GM18526 (cell line): ENCODE measurements at regions not wholly inside any gene's neighbourhood (a gene's known extent, or its start where the extent isn't known, plus 50 kb on each side); places are given as distances from the start of the nearest gene placed in this dataset.

Experiments used
- POLR2A ChIP-seq: IDR thresholded peaks from 3 replicates; pipeline ENCODE4 v1.6.1; 2011; ENCODE audit not compliant: insufficient read length; ENCODE audit errors: extremely low read depth

DNA sequence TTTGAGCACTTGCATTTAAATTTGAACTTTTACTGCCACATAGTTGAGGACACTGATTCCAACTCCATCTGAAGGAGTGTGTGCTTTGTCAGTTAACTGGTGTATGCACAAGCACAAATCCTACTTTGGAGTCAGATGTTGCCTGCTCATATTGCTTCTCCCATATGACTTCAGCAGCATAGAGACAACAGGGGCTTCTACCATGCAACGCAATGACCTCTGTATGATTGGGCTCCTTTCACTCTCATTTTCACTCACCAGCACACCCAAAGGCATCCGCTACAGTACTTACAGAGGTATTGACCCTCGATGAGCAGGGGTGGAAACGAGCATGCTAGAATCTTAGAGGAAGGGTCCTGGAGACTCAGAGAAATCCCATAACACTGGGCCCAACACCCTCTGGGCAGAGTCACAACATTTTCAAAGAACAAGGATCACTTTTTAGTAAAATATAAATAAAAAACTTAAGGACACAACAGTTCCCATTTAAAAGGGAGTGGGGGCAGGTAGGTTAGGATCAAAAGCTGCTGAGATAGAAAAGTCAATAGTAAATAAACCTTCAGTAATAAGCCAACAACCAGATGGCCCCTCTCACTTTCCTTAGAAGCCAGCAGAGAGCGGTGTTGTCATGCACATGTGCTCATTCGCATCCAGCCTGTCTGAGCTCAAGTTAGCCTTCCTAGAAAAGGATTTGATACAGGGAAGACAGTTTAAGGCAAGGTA lies 203.8 kb downstream of the SNCAIP start:
- no peak for TF ChIP-seq POLR2A

DNA sequence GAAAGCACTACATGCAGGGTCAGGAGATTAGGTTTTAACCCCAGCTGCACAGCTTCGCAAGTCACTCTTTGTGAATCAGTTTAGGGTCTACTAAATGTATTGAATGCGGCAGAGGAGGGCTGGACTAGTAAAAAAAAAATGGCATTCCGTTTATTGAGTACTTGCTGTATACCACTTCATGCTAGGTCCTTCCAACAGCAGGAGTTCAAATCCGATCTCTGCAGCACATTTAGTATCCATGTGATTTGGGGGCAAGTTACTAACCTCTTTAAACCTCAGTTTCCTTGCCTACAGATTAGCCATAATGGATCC lies 204.4 kb downstream of the SNCAIP start:
- TF ChIP-seq POLR2A = no peak

DNA sequence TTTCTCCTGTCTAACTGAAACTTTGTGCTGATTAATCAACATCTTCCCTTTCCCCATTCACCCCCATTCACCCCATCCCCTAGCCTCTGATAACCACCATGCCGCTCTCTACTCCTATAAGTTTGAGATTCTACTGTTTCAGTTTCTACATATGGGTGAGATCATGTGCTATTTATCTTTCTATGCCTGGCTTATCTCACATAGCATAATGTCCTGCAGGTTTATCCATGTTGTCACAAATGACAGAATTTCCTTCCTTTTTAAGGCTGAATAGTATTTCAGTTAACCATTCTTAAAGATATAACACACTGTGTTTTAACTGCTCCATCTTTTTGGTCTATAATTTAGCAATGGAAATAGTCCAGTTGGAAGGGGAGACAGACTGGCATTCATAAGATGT lies 205.1 kb downstream of the SNCAIP start:
- no peak for TF ChIP-seq POLR2A

DNA sequence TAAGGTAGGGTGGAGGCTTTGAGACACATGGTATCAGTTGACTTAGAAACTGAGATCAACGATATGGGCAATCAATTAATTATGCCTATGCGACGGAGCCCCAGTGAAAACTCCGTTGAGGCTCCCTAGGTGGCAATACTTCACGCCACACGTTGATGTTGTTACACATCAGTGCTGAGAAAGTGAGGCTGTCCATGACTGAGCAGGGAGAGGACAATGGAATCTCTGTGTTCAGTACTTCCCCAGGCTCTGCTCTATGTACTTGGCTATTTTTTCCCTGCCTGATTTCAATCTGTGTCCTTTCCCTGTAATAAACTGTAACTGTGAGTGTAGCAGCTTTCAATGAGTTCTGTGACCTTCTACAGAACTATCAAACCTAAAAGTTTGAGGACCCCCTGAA lies 211.7 kb downstream of the SNCAIP start:
- no peak for TF ChIP-seq POLR2A

DNA sequence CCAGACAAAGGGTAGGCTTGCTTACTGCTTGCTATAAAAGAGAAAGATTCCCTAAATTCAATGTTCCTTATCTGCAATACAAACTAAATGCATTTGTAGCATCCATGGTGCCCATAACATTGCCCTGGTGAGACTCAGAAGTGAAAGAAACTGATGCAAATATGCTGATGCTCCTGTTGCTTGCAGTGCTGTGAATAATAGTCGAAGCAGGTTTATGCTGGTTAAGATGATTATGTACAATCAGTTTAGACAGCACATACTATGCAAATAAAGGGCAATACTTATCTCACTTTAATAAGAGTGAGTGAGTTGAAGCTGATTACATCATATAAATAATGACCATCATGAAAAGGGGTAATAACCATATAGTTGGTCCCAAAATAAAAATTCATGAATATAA lies 215.5 kb downstream of the SNCAIP start:
- TF ChIP-seq POLR2A = no peak

DNA sequence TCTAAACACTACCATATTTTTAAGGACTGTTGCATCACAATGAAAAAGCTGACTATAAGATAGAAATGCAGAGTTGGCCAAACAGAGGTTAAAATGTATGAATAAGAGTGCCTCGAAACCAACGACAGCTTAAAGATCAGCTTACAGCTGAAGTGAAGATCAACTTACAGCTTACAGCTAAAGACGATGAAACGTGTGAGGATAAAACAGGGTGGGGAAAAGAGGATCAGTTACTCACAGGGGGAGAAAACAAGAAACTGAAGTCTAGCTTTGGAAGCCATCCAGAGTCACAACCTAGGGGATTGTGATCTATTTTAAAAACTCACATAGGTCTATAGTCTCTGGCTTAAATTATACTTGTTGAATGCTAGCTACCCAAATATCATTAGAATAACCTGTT lies 220.0 kb downstream of the SNCAIP start:
- TF ChIP-seq POLR2A = no peak

DNA sequence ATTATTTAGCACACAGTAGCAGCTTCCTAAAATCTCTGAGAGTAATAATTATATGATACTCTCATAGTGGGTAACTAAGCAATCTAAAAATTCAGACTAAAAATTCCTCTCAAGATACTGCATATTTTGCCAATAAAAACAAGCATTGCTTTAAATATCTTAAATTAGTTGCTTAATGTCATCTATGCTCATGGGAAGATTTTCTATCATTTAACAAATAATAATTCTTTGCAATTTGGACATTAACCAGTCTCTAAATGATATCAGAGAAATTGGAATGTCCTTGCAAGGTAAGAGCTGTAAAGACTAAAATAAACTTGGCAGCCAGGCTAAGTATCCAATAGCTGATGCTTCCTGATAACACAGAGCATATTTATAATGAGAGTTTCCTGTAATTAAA lies 221.8 kb downstream of the SNCAIP start:
- TF ChIP-seq POLR2A = no peak

DNA sequence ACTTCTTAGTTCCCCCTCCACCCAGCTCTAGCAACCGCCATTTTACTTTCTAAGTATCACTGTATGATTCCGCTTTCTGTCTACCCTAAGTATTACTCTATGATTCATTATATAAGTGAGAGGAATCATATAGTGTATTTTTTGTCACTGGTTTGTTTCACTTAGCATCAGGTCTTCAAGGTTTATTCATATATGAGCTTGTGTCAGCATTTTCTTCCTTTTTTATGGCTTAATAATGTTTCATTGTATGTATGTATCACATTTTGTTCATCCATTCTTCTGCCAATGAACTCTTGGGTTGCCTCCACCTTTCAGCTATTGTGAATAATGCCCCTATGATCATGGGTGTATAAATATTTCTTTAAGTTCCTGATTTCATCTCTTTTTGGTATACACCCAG lies 222.8 kb downstream of the SNCAIP start:
- TF ChIP-seq POLR2A = no peak

DNA sequence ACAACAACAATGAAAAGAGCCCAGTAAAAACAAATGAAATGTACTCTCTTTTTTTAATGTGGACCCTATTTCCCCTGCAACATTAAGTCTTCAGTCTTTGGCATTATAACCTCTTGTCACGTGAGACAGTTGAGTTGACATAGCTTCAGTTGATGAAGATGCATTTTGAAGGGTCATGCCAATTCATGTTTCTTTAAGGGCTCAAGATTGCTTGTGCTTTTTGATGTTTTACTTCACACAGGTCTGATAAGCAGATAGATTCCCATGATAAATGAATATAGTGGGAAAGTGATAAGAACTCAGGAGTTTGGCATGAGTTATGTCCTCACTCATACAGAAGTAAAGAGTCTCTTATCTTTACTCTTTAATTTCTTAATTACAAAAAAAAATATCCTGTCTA lies 229.4 kb downstream of the SNCAIP start:
- TF ChIP-seq POLR2A = no peak

DNA sequence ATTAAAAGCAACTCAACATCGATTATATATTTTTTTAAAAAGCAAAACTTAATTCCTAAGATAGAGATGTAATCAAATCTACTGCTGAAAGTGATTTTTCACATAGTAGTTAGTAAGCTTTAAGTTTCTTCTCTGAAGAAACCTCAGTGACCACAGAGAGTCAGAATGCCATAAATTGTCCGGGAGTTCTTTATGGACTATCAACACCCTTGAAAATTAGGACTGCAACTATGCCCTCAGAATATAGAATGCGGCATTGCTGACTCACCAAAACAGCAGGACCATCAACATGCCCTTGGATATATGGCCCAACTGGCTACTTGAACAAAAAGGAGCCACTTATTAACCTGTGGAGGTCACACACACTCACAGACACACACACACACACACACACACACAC lies 228.9 kb upstream of the SNX2 start:
- no peak for TF ChIP-seq POLR2A

DNA sequence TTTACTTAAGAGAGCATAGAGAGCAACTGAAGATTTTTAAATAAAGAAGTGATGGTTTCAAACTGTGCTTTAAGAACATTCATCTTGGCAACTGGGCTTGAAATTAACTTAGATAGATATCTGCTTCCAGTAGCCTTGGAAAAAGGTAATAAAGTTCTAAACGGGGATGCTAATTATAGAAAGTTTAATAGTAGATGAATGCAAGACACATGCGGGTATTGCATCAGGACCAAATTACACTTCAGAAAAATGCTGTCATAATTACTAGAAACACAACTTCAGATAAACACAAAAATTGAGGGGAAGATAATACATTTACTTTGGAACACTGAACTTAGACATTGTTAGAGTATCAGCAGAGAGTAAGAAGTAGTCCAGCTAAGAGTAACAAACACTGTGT lies 227.7 kb upstream of the SNX2 start:
- no peak for TF ChIP-seq POLR2A

DNA sequence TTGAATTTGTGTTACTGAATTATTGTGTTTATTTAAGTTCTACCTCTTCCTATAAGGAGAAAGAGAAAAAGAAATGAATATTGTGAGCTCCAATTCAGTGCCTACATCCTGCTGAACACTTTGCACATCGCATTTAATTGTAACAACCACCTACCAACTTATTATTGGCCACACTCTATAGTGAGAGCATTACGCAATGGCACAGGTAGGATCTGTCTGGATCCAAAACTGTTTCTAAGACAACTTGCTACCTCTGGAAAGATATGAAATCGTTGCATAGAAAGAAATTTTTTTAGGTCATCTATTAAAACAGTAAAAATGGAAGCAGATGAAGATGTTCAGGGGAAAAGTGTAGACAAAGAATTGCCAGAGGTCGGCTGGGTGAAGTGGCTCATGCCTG lies 227.2 kb upstream of the SNX2 start:
- no peak for TF ChIP-seq POLR2A

DNA sequence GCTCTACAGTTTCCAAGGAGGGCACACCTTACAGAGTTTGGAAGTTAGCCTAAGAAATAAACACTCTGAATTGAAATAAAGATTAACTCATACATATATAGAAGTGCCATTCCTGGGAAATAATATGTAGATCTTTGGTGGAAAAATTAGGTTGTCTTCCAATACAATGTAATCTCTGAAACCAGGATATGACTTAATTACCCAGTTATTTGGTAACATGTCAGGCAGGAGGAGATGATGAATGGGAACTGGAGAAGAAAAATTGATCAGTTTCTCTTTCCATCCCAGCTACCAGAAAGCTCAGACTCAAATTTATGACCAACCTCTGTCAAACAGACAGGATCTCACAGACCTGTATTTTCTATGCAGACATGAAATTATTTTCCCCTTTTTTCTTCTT lies 215.2 kb upstream of the SNX2 start:
- TF ChIP-seq POLR2A = no peak

DNA sequence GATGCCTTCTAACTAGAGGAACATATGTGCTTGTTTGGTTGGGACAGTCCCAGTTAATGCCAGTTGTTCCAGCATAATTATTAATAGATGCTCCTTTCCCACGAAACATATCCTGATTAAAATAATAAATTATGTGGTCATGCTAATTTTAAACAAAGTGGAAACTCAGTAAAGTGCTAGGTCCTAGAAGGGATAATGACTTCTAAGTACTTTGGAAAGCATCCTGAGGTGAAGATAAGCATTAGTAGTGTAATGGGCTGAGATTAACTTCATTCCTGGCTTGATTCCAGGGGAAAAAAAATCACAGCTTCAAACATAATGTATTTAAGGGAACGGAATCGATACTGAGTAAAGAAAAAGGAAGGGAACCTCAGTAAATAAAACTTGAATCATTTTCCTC lies 213.7 kb upstream of the SNX2 start:
- TF ChIP-seq POLR2A = no peak

DNA sequence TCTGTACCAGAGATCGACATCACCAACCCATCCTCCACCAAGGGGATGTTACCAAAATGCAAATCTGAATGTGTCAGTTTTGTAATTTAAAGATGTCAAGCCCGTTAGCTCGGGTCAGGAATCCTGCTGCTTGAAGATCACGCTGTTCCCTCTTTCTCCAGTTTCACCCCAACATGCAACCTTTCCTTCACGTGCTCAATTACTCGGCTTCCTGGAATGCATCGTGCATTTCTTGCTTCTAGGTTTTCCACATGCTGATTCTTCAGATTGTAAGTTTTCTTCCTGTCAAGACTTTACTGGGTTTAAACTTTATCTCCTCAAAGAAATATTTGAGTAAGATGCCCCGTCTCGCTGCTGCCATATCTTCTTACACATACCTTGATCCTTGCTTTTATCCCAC lies 209.5 kb upstream of the SNX2 start:
- no peak for TF ChIP-seq POLR2A

DNA sequence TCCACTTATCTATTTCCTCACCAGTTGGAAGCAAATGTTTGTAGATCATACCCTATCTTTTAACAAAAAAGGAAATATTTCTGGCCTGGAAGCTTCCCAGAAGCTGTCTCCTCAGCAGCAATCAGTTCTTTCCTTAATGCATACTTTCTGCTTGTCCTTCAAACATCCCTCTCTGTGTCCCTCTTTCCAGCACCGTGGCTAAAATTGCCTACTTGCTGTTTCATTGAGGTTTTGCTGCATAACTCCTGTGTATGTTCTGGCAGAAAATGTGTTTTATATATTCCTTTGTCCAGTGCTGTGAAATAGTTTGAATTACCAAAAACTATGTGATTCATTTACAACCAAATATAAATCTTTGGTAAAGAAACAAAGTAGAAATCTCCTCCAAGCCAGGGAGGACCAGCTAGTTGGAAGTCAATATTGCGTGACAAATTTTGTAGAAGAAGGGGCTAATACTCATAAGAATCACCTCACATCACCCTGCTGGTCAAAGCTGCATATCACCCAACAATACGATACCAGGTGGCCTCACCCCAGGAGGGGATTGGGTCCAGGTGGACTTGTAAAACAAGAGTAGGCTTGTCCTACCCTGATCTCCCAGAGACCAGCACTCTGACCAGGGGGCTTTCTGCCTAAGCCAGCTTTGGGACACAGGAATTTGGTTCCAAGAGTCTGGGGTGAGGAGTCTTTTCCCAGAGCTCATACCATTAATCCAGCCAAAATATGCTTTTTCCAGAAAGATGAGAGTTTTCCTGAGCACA lies 198.4 kb upstream of the SNX2 start:
- no peak for TF ChIP-seq POLR2A

DNA sequence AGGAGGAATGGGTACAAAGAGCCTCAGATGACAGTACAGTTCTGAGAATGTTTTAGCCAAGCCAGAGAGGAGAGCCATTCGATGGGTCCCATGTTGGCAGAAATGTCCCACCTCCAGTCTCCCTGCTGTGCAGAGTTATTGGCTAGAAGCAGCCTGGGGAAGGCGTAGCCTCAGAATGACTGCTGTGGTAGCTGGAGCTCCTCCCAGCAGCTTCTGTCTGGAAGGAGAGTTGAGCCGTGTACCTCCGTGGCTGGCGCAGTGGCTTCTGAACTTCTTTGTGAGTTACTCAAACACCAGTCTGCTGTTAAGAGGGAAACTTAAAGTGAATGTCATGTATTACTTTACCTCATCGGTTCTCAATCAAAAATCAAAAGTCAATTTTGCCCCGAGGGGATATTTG lies 193.3 kb upstream of the SNX2 start:
- no peak for TF ChIP-seq POLR2A
